ENCODE measurements at regions not wholly inside any gene's neighbourhood (a gene's known extent, or its start where the extent isn't known, plus 50 kb on each side); places are given as distances from the start of the nearest gene placed in this dataset.

GRCh38 chr4:166239354-166239753, 366.3 kb downstream of the TLL1 start:
- Histone ChIP-seq H3K4me3 (replicated peaks; ENCODE audit: insufficient read depth, low read length) (no peak overlapping the region), H3K27me3 (ENCODE audit: insufficient read depth, poor library complexity, severe bottlenecking) (no peaks in the 10 kb centered on the region), H3K27ac (replicated peaks) (no peak overlapping the region)
- TF ChIP-seq POLR2AphosphoS5 (IDR thresholded peaks at IDR 0.05; ENCODE audit: low read depth) (no peak), GABPA (IDR thresholded peaks at IDR 0.05; ENCODE audit: low read depth) (no peak), CTCF (IDR thresholded peaks at IDR 0.05; ENCODE audit: insufficient read depth, low read length) (no peak), SPI1 (IDR thresholded peaks at IDR 0.05; ENCODE audit: borderline replicate concordance, low read depth) (no peak), REST (IDR thresholded peaks at IDR 0.05; ENCODE audit: insufficient replicate concordance, low read depth) (no peak)
- DNase-seq (ENCODE audit: low read depth in 1 of 2, low spot score in 1 of 2) = no peak

GRCh38 chr4:166252487-166253402, 379.7 kb downstream of the TLL1 start:
- H3K4me3 ChIP-seq (replicated peaks; ENCODE audit: insufficient read depth, low read length) = no peak overlapping the region
- DNase-seq (ENCODE audit: low read depth in 1 of 2, low spot score in 1 of 2) = no peak
- H3K27me3 ChIP-seq (ENCODE audit: insufficient read depth, poor library complexity, severe bottlenecking) = no peaks in the 10 kb centered on the region
- TF ChIP-seq CTCF (IDR thresholded peaks at IDR 0.05; ENCODE audit: insufficient read depth, low read length) = no peak
- no peak for TF ChIP-seq POLR2AphosphoS5 (IDR thresholded peaks at IDR 0.05; ENCODE audit: low read depth)
- TF ChIP-seq SPI1 (IDR thresholded peaks at IDR 0.05; ENCODE audit: borderline replicate concordance, low read depth) = no peak
- TF ChIP-seq GABPA (IDR thresholded peaks at IDR 0.05; ENCODE audit: low read depth) = no peak
- TF ChIP-seq REST (IDR thresholded peaks at IDR 0.05; ENCODE audit: insufficient replicate concordance, low read depth) = no peak
- H3K27ac ChIP-seq (replicated peaks) = no peak overlapping the region

- TF ChIP-seq SPI1 (IDR thresholded peaks at IDR 0.05; ENCODE audit: borderline replicate concordance, low read depth) (no peak), GABPA (IDR thresholded peaks at IDR 0.05; ENCODE audit: low read depth) (no peak), REST (IDR thresholded peaks at IDR 0.05; ENCODE audit: insufficient replicate concordance, low read depth) (no peak), CTCF (IDR thresholded peaks at IDR 0.05; ENCODE audit: insufficient read depth, low read length) (no peak), POLR2AphosphoS5 (IDR thresholded peaks at IDR 0.05; ENCODE audit: low read depth) (no peak)
- Histone ChIP-seq H3K27me3 (ENCODE audit: insufficient read depth, poor library complexity, severe bottlenecking) (no peaks in the 10 kb centered on the region), H3K4me3 (replicated peaks; ENCODE audit: insufficient read depth, low read length) (no peak overlapping the region), H3K27ac (replicated peaks) (no peak overlapping the region)
- DNase-seq (ENCODE audit: low read depth in 1 of 2, low spot score in 1 of 2) = no peak
Observed at GRCh38 chr4:166257276-166257675, 384.2 kb downstream of the TLL1 start.

All from HL-60 (cell line).